HG03378 (cell line): ENCODE measurements at regions not wholly inside any gene's neighbourhood (a gene's known extent, or its start where the extent isn't known, plus 50 kb on each side); places are given as distances from the start of the nearest gene placed in this dataset.
"Not testable (repeated sequence)": the region's sequence is repeated elsewhere in the genome, so short reads cannot be mapped to it uniquely, and the experiment has no call there.

Experiments
- ATAC-seq: cut with Tn5 transposase; IDR thresholded peaks from one replicate; pipeline ENCODE4 v1.9.1; 2021; ENCODE audit warnings: mild to moderate bottlenecking, moderate library complexity; ENCODE audit not compliant: unreplicated experiment

DNA sequence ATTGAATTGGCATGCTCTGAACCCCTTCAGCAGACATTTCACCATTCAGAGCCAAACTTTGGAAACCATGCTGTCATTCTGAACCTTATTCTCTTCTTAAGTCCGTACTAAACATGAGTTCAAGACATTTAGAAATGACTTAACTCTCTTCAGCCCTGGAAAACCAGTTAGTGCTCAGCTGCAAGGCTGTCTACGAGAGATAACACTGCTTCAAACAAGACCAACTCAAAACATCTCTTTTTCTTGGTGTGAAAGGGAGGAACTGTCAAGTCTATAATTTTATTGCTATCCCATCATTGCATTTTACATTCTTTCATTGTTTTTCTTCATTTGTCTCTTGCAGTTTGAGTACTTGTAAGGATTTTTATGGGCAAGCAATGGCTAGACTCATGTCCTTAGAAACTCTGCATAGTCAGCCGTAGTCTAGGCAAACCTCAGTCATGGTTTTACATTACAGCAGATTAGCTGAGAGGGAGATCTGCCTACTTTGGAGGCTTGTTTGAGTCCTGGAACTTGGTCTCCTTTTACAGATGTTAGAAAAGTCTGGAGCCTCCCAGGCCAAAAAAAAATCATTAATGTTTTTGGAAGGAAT is 120.6 kb upstream of the JADE1 start:
- no peak for ATAC-seq

DNA sequence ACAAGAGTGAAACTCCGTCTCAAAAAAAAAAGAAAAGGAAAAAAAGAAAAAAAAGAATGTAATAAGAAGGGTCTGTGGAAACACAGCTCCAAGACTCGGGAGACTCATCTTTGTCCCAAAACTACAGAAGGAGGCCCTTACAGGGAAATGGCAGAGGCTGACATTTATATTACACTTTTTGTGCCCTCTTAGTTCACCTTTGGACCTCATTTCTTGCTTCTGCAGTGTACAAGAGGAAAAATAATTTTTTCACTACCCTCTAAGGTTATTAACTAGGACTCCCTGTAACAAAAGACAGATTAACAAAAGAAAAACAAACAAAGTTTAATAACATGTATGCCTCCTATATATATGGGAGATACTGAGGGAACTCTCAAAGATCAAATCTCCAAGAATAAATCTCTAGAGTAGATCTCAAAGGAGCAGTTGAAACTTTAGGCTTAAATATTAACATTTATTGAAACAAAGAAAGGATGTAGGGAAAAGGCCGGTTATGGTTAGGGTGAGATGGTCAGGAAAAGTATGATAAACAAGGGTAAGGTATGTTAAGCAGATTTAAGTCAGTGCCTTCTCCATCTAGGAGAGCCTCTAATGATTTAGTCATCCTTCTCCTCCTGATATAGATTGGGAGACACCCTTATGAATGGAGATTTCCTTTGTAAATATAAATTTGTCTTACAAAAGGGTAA is 121.3 kb upstream of the JADE1 start:
- ATAC-seq, result no peak

DNA sequence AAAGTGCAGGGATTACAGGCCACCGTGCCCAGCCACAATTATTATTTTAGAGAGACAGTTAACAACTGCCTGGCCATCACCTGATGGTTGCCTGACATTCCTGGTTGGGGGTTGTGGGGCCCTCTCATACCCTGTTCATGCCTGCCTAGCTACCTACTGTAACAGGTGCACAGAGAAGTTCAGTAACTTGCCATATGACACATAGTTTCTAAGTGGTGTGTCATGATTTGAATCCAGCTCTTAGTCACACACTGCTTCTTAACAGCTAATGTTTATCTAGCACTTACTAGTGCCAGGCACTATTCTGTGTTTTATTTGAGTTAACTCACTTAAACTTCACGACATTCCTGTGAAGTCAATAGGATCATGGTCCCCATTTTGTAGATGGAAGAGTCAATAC is 122.7 kb upstream of the JADE1 start:
- no peak for ATAC-seq

DNA sequence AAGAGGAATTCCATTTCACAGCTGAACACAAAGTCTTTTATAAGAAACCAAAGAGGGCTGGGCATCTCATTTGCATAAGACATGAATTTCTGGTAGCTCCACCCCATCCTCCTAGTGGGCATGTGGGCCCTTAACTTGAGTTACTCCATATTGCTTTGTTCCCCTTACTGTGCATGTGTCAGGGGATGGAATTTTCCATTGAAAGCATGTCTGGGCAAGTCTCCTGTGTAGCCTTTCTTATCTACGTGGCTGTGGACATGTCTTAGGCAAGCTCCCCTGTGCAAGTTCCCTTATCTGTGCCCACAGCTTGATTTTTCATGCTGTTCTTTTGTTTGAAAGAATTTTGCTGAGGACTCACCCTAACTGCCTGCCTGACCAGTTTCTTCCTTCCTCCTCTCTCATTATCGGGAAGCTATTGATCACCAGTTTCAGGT is 123.5 kb upstream of the JADE1 start:
- no peak for ATAC-seq

DNA sequence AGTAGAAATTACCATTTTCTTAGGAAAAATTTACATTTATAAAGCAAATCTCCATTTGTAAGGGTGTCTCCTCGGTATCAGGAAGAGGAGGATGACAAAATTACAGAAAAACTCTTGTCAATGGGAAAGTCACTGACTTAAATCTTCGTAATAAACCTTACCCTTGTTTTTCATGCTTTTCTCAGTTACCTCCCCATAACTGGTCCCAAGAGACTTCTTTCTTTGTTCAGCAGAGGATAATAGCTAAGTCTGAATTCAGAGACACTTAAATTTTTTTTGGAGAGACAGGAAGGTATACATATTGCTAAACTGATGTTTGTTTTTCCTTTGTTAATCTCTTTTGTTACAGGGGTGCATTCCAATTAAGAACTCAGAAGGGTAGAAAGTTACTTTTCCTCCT is 125.5 kb upstream of the JADE1 start:
- no peak for ATAC-seq

DNA sequence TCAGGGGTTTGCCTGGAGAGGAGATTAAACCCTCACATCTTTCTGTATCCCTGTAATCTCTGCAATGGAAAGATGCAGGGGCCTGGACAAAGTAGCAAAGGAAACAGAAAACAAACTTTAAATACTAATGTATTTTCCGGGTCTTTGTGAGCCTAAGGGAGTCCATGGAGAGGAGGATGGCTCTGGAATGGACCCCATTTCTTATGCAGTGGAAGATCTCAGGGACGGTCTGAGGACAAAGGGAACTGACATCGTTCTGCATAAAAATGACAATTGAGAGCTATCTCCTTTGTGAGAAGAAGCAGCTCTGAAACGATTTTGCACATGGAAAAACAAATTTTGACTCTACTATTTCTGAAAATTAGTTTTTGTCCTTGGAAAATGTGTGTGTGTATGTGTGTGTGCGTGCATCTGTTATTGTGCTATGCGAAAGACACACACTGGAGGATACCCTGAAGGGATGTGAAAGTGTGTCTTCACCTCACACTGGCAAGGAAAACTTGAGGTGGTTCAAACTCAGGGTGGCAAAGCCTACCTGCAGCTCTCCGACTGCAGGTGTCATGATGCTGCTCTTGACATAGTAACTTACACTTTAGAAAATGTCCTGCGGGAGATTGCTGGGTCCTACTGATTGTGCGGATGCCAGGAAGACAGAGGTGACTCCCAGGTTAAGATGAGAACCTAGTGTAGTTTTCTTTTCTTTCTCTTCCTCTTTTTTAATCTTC is 126.4 kb upstream of the JADE1 start:
- no peak for ATAC-seq

DNA sequence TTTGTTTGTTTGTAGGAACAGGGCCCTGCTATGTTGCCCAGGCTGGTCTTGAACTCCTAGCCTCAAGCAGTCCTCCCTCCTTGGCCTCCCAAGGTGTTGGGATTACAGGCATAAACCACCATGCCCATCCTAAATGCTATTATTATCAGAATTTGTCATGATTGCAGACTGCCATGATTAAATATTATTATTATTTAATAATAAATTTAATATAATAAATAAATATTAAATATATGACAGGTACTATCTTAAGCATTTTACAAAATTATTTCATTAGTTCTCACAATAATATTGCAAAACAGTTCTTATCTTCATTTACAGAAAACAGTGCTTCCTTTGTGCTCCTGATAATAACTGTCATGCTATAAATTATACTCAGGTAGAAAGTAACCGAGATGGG is 133.4 kb upstream of the JADE1 start:
- no peak for ATAC-seq

DNA sequence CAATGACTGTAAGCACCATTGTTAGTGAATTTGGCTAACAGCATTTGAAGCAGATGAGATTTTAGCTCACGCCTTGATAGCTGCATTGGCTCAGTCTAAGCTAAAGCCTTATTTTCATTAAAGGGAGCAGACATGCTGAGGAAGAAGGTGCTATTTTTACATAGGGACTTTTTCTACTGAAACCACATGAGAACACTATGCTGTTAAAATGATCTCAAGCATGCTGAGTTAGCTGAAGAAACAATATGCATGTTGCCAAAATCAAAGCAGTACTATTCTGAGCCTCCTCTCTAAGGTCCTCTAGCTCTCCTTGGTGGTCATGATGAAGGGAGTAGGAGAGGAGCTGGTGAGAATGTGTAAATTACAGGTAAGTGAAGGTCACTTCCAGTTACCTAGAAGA is 134.4 kb upstream of the JADE1 start:
- peak; percentile 99 for ATAC-seq

DNA sequence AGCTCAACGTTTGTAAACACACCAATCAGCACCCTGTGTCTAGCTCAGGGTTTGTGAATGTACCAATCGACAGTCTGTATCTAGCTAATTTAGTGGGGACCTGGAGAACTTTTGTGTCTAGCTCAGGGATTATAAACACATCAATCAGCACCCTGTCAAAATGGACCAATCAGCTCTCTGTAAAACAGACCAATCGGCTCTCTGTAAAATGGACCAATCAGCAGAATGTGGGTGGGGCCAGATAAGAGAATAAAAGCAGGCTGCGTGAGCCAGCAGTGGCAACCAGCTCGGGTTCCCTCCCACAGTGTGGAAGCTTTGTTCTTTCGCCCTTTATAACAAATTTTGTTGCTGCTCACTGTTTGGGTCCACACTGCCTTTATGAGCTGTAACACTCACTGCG is 136.3 kb upstream of the JADE1 start:
- not testable (repeated sequence) for ATAC-seq

DNA sequence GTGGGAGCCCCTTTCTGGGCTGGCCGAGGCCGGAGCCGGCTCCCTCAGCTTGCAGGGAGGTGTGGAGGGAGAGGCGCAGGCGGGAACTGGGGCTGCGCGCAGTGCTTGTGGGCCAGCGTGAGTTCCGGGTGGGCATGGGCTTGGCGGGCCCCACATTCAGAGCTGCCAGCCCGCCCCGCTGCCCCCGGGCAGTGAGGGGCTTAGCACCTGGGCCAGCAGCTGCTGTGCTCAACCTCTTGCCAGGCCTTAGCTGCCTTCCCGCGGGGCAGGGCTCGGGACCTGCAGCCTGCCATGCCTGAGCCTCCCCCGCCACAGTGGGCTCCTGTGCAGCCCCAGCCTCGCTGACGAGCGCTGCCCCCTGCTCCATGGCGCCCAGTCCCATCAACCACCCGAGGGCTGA is 136.9 kb upstream of the JADE1 start:
- ATAC-seq, result not testable (repeated sequence)

DNA sequence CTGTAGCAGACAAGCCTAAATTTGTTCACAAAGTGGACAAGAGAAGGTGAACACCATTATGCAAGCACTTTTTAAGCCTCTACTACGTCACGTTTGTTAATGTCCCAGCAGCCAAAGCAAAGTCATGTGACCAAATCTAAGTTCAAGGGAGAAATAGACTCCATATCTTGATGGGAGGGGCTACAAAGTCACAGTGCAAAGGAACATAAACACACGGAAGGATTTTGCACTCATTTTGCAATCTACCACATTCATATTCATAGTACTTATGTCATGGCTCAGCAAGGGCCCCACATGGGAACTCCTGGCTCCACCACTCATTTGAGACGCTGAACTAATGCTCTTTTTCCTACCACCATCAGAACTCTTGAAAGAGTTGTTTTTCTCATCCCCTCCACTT is 139.0 kb upstream of the JADE1 start:
- ATAC-seq, result no peak

DNA sequence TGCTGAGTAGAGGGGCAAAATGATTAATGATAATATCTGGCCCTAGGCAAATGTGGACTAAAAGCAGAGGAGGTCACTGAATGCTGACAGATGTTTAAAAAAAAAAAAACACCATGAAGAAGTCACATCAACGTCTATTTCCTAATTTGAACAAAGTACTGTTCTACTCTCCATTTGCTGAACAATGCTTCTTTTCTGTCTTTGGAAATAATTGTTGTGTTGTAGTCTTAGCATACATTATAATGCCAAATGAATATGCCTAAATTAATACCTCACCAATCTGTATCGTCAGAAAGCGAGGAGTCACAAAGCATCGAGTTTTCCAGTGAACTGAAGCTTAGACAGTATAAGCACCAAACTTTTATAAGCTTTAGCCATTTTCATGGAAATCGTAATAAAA is 140.9 kb upstream of the JADE1 start:
- no peak for ATAC-seq

DNA sequence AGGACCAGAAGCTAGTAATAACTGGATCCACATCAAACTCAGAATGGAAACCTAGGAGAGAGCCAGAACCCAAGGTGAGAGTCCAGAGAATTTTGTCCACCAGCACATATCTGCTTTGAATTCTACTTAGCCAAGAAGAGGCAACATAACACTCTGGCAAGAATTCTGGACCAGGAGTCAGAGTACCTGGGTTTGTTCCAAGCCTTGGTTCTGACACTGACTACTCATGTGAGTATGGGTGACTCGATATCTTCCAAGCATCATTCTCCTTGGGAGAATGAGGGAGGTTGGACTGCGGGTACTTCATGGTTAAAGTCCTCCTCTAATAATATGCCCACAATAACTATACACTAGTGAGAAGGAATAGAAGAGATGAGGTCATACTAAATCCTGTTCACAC is 144.0 kb upstream of the JADE1 start:
- ATAC-seq, result no peak

DNA sequence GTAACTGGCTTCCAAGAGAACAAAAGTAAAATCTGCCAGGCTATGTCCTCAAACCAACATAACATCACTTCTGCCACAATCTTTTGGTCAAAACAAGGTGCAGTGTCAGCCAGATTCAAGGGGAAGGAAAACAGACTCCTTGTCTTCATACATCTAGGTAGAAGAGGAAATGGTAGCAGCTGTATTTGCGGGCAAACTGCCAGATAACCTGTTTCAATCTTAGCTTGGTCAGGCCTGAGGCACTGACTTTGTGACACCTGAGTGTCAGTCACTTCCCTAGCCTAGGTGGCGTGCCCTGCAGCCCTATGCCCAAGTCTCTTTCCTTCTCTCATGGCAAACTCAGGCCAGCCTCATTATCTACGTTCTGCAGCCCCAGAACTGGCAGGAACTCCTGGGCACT is 146.2 kb upstream of the JADE1 start:
- peak; percentile 83 for ATAC-seq

DNA sequence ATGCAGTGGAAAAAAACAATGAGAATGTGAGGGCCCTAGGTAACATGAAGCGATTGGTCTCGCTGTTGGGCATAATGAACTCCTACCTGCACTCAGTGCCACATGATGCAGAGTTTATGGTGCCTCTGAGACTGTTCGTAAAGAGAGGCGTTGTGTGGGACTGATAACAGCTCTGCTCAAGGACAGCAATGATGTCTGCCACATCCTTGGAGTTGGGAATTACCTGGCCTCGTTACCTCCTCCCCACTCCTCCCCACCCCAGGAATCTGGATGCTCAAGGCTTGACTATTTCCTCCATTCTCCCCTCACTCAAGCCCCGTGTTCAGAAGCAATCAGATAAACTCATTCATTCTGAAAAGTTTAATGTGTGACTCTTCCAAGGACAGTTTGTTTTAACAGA is 148.0 kb upstream of the JADE1 start:
- no peak for ATAC-seq

DNA sequence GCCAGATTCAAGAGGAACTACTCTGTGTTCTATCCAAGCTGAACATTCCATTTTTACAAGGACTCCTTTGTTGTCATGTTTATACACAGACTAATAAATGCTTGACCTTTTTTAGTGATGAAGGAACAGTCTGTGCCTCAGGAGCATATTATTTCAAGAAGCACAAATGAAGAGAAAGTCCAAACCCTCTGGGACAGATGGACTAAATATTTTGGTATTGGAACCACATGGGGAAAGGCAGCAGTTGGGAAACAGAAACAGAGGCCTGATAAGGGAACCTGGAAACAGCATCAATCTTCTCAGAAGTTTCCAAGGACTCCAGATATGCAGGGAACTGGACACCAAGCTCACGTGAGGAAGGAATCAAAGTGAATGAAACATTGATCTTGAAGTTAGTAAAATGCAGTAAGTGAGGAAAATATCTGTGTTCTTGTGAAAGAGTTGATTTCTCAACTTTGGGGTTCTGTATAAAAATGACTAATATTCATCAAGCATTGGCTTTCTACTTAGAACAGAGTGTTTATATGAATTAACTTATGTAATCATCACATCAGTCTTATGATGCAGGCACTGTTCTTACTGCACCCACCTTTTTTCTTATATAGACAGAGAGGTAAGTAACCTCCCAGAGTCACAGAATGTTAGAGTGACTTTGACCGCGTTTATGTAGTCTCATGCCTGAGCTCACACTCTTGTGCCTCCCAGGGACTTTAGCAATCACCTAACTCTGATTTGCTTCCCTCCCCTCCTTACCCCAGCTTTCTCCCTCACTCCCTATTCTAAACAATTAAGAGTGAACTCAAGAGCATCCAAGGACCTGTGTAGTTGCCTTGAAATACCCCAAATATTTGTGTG is 148.9 kb upstream of the JADE1 start:
- ATAC-seq, result no peak

DNA sequence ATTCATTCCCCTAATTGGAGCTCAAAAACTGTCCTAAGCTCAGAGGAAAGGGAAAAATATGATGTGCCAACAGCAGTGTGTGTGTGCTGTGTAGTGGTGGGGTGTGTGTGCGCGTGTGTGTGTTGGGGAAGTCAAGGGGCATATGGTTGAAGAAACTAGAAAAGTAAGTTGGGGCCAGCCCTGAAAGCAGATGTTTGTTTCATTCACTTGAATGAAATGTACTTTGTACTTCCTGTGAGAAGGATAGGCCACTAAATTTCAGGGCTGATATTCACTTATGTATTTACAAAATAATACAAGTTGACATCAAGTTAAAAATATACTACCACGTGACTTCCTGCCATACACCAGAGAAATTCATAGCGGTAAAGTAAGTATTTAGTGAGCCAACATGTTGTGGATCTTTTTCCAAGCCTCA is 151.3 kb upstream of the JADE1 start:
- no peak for ATAC-seq

DNA sequence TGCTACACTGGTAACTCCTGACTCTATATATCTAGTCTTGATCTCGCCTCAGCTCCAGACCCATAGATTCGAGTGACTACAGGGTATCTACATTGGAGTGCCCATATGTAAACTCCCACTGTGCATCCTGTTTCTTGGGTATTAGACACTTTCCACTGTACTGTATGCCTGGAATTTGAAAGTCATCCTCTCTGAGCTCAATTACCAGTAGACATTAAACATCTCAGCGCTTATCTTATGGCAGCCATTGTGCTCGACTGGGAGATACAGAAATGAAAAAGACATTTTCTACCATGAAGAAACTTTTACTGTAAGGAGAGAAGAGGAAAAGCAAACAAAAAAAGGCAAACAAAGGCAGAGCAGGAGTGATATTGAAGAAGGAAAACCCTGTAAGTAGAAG is 151.9 kb upstream of the JADE1 start:
- no peak for ATAC-seq

DNA sequence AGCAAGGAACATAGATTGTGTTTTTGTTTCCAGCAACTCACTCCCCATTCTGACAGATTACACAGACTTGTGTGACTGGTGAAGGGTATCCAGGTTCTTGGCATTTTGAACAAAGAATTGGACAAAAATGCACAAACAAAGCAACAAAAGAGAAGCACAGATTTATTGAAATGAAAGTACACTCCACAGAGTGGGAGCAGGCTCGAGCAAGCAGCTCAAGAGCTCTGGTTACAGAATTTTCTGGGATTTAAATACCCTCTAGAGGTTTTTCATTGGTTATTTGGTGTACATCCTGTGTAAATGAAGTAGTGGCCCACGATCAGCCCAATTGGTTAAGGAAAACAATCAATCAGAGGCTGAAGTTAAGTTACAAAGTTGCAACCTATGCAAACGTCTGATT is 155.0 kb upstream of the JADE1 start:
- ATAC-seq, result no peak

DNA sequence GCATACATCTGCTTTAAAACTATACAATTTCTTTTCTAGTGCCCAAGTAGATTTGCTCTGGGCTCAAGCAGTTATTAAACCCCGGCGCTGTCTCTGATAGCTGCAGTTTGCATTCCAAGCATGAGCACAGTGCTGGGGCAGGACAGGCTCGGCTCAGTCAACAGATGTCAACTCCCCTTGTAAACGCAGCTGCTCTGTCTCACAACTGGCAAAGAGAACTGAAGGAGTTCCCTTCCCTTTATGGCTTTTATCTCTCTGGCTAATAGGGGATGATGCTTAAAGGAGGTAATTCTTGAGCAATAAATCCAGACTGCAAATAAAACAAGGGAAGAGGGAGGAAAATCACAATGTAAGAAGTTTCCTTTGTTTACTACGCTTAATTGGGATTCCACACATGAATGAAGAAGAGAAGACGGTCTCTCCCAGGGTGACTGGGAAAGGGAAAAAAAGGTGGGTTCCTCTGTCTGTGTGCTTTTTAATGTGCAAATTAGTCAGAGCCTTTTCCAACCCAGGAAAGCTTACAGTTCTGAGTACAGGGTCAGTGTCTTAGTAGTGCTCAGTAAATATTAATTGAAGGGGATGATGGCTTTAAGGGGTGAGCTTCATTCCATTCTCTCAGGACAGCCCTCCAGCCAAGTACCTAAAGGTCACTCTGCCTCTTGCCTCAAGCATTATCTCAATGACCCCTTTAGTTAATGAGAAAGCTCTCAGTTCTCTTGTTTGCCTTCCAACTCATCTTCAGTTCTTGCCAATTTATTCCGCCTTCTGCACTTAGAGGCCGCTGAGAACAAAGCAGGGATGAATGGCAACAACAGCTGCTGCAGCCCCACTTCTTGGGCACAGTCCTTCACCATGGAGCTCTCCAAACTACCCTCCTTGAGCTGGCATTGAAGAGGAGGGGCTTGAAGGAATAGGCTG is 155.7 kb upstream of the JADE1 start:
- no peak for ATAC-seq
